BLaER1 (cell line): ENCODE measurements at regions not wholly inside any gene's neighbourhood (a gene's known extent, or its start where the extent isn't known, plus 50 kb on each side); places are given as distances from the start of the nearest gene placed in this dataset.
"Not testable (repeated sequence)": the region's sequence is repeated elsewhere in the genome, so short reads cannot be mapped to it uniquely, and the experiment has no call there.

Source experiments
- H3K27ac ChIP-seq: shearing (Covaris generic); formaldehyde crosslinking; 2 replicates; pipeline ENCODE4 v1.8.1; 2022
- H3K27me3 ChIP-seq: shearing (Covaris generic); formaldehyde crosslinking; 2 replicates; pipeline ENCODE4 v1.8.1; 2022
- H3K36me3 ChIP-seq: shearing (Covaris generic); formaldehyde crosslinking; 2 replicates; pipeline ENCODE4 v1.8.1; 2022
- H3K4me1 ChIP-seq: shearing (Covaris generic); formaldehyde crosslinking; 2 replicates; pipeline ENCODE4 v1.8.1; 2022
- H3K4me2 ChIP-seq: shearing (Covaris generic); formaldehyde crosslinking; 2 replicates; pipeline ENCODE4 v1.8.1; 2022
- H3K4me3 ChIP-seq: shearing (Covaris generic); formaldehyde crosslinking; 2 replicates; pipeline ENCODE4 v1.8.1; 2022
- H3K9ac ChIP-seq: shearing (Covaris generic); formaldehyde crosslinking; 2 replicates; pipeline ENCODE4 v1.8.1; 2022
- H3K9me3 ChIP-seq: shearing (Covaris generic); formaldehyde crosslinking; 2 replicates; pipeline ENCODE4 v1.8.1; 2022
- H4K20me1 ChIP-seq: shearing (Covaris generic); formaldehyde crosslinking; 2 replicates; pipeline ENCODE4 v1.8.1; 2022
- Cebpa-rat ChIP-seq: shearing (Covaris generic); IDR thresholded peaks from 2 replicates; pipeline ENCODE4 v1.8.1; 2022

DNA sequence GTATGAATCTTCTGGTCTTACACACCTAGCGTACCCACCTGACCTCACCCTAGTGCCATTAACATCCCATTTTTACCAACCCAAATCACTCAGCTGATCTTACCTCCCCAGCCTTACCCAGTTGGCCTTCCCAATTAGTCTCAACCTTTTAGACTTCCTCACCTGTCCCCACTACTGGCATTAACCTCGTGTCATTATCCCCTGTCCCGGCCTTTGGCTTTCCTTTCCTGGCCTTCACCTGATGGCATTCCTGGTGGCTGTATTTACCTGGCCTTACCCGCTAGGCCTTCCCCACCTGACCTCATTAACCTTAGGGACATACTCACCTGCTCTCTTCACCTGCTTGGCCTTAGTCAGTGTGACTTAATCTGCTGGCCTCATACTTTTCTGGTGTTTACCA is 104.1 kb downstream of the IL12A start:
- Histone ChIP-seq H3K4me3 (no peak overlapping the region), H3K9ac (no peak overlapping the region), H4K20me1 (no peaks in the 10 kb centered on the region), H3K27ac (no peak overlapping the region), H3K9me3 (no peaks in the 10 kb centered on the region), H3K4me1 (no peaks in the 10 kb centered on the region), H3K4me2 (no peak overlapping the region), H3K27me3 (no peaks in the 10 kb centered on the region), H3K36me3 (no peaks in the 10 kb centered on the region)
- TF ChIP-seq Cebpa-rat: no peak

DNA sequence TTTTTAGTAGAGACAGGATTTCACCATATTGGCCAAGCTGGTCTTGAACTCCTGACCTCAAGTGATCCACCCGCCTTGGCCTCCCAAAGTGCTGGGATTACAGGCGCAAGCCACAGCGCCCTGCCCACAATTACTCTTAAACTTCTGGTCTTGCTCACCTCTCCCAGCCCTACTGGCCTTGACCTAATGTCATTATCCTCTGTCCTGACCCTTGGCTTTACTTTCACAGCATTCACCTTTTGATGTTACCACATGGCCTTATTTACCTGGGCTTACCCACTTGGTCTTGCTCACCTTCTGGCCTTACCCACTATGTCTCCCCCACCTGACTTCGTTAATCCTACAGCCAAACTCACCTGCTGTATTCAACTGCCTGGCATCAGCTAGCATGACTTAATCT is 105.9 kb downstream of the IL12A start:
- Histone ChIP-seq H4K20me1 (no peaks in the 10 kb centered on the region), H3K4me2 (no peak overlapping the region), H3K9me3 (no peaks in the 10 kb centered on the region), H3K36me3 (no peaks in the 10 kb centered on the region), H3K9ac (no peak overlapping the region), H3K4me3 (no peak overlapping the region), H3K27ac (no peak overlapping the region), H3K4me1 (peaks cover under 1% of the 10 kb centered on the region; the same call in 1 of the 2 replicates), H3K27me3 (no peaks in the 10 kb centered on the region)
- TF ChIP-seq Cebpa-rat: no peak

DNA sequence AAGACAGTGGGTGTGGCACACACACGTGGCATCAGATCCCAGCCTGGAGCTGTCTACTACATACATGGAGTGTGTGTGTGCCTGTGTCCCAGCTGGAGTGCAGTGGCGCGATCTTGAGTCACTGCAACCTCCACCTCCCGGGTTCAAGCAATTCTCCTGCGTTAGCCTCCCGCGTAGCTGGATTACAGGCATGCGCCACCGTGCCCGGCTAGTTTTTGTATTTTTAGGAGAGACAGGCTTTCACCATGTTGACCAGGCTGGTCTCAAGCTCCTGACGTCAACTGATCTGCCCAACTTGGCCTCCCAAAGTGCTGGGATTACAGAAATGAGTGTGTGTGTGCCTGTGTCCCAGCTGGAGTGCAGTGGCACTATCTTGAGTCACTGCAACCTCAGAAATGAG is 108.8 kb downstream of the IL12A start:
- H3K9ac ChIP-seq: no peak overlapping the region
- H3K36me3 ChIP-seq: no peaks in the 10 kb centered on the region
- no peak overlapping the region for H3K4me2 ChIP-seq
- no peak for TF ChIP-seq Cebpa-rat
- H3K9me3 ChIP-seq: no peaks in the 10 kb centered on the region
- H3K27ac ChIP-seq: no peak overlapping the region
- no peaks in the 10 kb centered on the region for H3K27me3 ChIP-seq
- H3K4me1 ChIP-seq: peaks cover 5% of the 10 kb centered on the region; the same call in 1 of the 2 replicates
- no peak overlapping the region for H3K4me3 ChIP-seq
- H4K20me1 ChIP-seq: no peaks in the 10 kb centered on the region

DNA sequence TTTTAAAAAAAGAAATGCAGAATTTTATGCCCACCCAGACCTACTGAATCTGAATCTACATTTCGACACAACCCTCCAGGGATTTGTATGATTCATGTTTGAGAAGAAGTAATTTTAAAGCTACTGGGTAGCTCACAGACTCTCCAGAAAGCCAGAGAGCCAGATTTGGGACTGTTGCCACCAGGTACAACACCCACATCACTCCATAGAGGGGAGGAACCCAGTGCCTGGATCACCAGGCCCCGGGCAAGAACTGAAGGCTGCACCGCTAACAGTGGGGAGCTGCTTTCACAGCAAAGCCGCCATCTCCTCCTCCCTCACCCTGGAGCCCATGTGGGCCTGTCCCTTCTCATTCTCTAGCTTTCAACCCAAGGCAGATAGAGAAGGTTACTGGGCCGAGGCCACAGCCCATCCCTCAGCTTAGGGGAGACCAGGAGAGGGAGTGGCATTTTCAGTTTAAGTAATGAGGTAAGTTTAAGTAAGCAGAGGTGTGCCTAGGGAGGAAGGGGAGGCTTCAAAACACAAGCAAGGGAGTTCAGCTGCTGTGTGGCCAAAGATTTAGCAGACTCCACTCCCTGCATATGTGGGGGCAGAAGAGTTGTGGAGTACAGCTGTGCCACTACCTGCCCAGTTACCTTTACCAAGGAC is 109.8 kb downstream of the IL12A start:
- no peak overlapping the region for H3K4me3 ChIP-seq
- no peaks in the 10 kb centered on the region for H3K27me3 ChIP-seq
- no peak overlapping the region for H3K9ac ChIP-seq
- peaks cover 5% of the 10 kb centered on the region; the same call in 1 of the 2 replicates for H3K4me1 ChIP-seq
- no peaks in the 10 kb centered on the region for H4K20me1 ChIP-seq
- H3K27ac ChIP-seq: no peak overlapping the region
- TF ChIP-seq Cebpa-rat: no peak
- H3K36me3 ChIP-seq: no peaks in the 10 kb centered on the region
- H3K4me2 ChIP-seq: no peak overlapping the region
- H3K9me3 ChIP-seq: no peaks in the 10 kb centered on the region

DNA sequence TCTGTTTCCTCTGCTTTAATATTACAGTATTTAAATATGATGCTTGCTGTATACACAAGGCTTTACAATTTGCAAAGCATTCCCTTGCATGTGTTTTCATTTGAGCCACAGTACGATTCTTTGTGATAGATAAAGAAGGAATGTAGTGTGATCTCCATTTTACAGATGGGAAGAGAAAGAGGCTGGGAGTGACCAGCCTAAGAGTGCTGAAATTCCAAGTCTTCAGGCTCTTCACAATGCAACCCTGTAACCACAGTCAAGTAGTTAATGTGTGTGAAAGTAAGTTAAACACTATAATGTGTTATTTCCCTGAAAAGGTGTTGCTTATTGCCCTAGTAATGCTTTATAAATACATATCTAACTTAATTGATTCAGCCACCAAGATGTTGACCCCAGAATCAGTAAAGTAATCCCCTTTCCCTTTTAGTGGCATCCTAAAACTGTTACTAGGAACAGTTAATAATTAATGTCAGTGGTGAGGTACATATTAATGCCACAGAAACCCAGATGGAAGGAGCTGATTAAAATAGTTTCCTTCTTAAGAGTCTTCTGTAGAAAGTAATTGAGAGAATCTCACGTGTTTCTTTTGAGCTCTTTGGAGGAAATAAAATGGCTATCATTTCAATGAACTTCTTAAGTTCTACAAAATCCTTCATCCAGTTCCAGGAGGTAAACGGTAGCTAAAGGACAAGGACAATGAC is 110.4 kb downstream of the IL12A start:
- peaks cover 5% of the 10 kb centered on the region; the same call in 1 of the 2 replicates for H3K4me1 ChIP-seq
- no peaks in the 10 kb centered on the region for H3K27me3 ChIP-seq
- H3K36me3 ChIP-seq: no peaks in the 10 kb centered on the region
- H3K4me3 ChIP-seq: no peak overlapping the region
- H3K9ac ChIP-seq: no peak overlapping the region
- H4K20me1 ChIP-seq: no peaks in the 10 kb centered on the region
- no peak overlapping the region for H3K27ac ChIP-seq
- no peak for TF ChIP-seq Cebpa-rat
- no peak overlapping the region for H3K4me2 ChIP-seq
- H3K9me3 ChIP-seq: no peaks in the 10 kb centered on the region

DNA sequence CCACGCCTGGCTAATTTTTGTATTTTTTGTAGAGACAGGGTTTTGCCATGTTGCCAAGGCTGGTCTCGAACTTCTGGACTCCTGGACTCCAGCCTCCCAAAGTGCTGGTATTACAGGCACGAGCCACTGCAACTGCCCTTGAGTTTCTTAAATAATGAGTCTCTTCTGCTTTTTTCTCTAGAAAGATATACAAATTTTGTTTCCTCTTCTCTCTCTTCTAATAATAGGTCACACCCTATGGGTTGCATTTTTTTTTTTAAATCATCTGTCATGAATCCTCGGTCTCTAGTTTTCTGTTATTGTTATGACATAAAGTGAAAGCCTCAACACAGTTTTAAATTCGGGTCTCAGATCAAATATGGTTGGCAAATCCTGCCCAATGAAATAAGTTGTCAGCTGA is 111.2 kb downstream of the IL12A start:
- Histone ChIP-seq H3K9me3 (no peaks in the 10 kb centered on the region), H3K36me3 (no peaks in the 10 kb centered on the region), H3K27me3 (no peaks in the 10 kb centered on the region), H3K4me3 (no peak overlapping the region), H4K20me1 (no peaks in the 10 kb centered on the region), H3K27ac (no peak overlapping the region), H3K4me2 (no peak overlapping the region), H3K9ac (no peak overlapping the region), H3K4me1 (peaks cover 5% of the 10 kb centered on the region; the same call in 1 of the 2 replicates)
- TF ChIP-seq Cebpa-rat: no peak

DNA sequence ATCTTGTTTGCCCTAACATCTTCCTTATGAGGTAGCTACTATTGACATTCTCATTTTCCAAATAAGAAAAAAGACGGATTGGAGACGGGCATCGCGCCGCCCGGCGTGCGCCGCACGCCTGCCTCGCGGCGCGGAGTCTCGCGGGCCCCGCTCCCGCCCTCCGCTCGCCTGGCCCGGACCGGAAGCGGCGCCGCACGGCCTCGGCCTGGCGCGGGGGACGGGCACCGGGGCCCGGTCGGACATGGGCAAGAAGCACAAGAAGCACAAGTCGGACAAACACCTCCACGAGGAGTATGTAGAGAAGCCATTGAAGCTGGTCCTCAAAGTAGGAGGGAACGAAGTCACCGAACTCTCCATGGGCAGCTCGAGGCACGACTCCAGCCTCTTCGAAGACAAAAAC is 112.0 kb downstream of the IL12A start:
- Histone ChIP-seq H3K27me3 (no peaks in the 10 kb centered on the region), H3K27ac (no peak overlapping the region), H3K36me3 (no peaks in the 10 kb centered on the region)

DNA sequence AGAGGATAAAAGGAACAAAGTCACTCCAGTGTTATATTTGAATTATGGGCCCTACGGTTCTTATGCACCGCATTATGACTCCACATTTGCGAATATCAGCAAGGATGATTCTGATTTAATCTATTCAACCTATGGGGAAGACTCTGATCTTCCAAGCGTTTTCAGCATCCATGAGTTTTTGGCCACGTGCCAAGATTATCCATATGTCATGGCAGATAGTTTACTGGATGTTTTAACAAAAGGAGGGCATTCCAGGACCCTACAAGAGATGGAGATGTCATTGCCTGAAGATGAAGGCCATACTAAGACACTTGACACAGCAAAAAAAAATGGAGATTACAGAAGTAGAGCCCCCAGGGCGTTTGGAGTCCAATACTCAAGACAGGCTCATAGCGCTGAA is 113.4 kb downstream of the IL12A start:
- not testable (repeated sequence) for H3K27me3 ChIP-seq, H3K4me3 ChIP-seq, H3K36me3 ChIP-seq, H3K4me2 ChIP-seq, H3K27ac ChIP-seq, H3K4me1 ChIP-seq, H3K9me3 ChIP-seq, H3K9ac ChIP-seq, H4K20me1 ChIP-seq

More for the DNA sequence above, 112.0 kb downstream of the IL12A start:
- TF ChIP-seq Cebpa-rat: no peak
- Histone ChIP-seq H3K9me3 (no peaks in the 10 kb centered on the region), H3K4me1 (peaks cover 5% of the 10 kb centered on the region; the same call in 1 of the 2 replicates), H3K4me2 (no peak overlapping the region), H3K9ac (no peak overlapping the region), H3K4me3 (no peak overlapping the region), H4K20me1 (no peaks in the 10 kb centered on the region)

DNA sequence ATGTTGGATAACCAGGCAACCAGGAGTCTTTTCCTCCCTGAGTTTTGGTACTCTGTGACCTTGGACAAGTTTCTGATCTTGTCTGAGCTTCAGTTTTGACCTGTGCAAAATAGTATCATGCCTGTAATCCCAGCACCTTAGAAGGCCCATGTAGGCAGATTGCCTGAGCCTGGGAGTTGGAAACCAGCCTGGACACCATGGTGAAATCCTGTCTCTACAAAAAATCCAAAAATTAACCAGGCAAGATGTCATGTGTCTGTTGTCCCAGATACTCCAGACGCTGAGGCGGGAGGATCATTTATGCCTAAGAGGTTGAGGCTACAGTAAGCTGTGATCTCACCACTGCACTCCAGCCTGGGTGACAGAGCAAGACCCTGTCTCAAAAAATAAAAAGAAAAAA is 114.8 kb downstream of the IL12A start:
- H4K20me1 ChIP-seq: no peaks in the 10 kb centered on the region
- H3K27me3 ChIP-seq: no peaks in the 10 kb centered on the region
- H3K9me3 ChIP-seq: no peaks in the 10 kb centered on the region
- H3K27ac ChIP-seq: no peak overlapping the region
- H3K4me1 ChIP-seq: peaks cover 5% of the 10 kb centered on the region; the same call in 1 of the 2 replicates
- no peaks in the 10 kb centered on the region for H3K36me3 ChIP-seq
- no peak overlapping the region for H3K9ac ChIP-seq
- no peak overlapping the region for H3K4me2 ChIP-seq
- H3K4me3 ChIP-seq: no peak overlapping the region
- TF ChIP-seq Cebpa-rat: no peak

DNA sequence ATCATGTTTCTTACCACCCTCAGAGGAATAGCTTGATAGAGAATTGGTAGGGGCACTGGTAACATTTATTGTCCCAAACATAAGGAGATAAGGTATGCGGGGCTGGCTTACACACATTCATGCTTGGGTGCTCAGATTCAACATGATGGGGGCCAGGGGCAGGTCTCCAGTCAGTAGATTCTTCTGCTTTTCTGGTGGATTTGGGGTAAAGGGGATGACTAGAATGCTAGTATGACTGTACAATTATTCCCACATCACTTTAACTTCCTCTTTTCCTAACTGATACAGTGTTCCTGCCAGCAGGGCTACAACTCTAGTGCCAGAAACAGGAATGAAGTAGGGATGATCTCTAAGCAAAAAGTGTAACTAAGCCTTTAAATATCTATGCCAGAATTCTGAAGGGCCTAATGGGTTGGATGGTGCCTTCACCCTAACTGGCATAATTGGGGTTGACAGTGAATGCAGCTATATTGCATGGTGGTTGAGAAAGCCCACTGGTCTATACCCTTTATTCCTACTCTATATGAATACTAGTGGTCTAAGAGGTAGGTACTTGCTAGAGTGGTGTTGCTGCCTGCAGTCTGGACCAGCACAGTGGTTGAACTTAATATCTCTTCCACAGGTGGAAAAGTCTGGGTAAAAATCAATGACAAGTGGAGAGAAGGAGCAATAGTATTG is 117.4 kb downstream of the IL12A start:
- no peaks in the 10 kb centered on the region for H4K20me1 ChIP-seq

More for the DNA sequence above, 117.4 kb downstream of the IL12A start:
- Histone ChIP-seq H3K9ac (no peak overlapping the region), H3K36me3 (no peaks in the 10 kb centered on the region), H3K4me1 (peaks cover 4% of the 10 kb centered on the region; the same call in 1 of the 2 replicates), H3K4me3 (no peak overlapping the region), H3K9me3 (no peaks in the 10 kb centered on the region), H3K27ac (no peak overlapping the region), H3K27me3 (no peaks in the 10 kb centered on the region), H3K4me2 (no peak overlapping the region)
- TF ChIP-seq Cebpa-rat: no peak
